GM18505 (cell line): ENCODE measurements at regions not wholly inside any gene's neighbourhood (a gene's known extent, or its start where the extent isn't known, plus 50 kb on each side); places are given as distances from the start of the nearest gene placed in this dataset.
"Not testable (repeated sequence)": the region's sequence is repeated elsewhere in the genome, so short reads cannot be mapped to it uniquely, and the experiment has no call there.

ENCODE experiments used
- ATAC-seq: cut with Tn5 transposase; IDR thresholded peaks from one replicate; pipeline ENCODE4 v1.9.1; 2021; ENCODE audit not compliant: unreplicated experiment
- POLR2A ChIP-seq: IDR thresholded peaks from 4 replicates; pipeline ENCODE4 v1.6.1; 2011; ENCODE audit warnings: borderline replicate concordance; ENCODE audit not compliant: insufficient read depth, insufficient read length; ENCODE audit errors: extremely low read depth

DNA sequence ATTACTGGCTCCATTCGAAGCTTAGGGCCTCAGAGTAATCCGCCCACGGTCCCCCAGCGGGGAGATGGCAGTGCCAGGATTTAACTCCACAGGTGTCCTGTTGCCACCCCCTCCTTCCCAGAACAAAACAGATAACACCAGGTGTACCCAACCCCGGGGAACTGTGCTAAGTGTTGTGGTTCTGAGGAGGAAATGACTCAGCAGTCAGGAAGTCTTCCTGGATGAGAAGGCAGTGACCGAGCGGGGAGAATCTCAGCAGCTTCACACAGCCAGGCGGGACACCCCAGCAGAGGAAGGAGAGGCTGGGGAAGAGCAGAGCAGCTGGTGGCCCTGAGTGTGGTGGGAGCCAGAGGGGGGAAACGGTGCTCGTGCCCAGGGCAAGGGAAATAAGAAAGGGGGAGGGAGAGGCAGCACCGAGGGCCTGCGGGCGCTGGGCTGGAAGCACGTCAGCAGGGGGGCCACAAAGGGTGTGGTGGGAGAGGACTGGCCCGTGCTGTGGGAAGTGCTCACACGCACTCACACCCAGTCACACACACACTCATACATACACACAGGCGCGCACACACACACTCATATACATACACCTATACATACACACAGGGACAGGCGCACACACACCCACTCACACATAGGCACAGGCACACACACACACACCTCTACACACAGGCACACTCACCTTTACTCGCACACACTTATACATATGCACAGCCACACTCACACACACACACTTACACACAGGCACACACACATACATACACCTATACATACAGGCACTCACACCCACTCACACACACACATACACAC lies 59.8 kb upstream of the CHST15 start:
- no peak for ATAC-seq
- no peak for TF ChIP-seq POLR2A

DNA sequence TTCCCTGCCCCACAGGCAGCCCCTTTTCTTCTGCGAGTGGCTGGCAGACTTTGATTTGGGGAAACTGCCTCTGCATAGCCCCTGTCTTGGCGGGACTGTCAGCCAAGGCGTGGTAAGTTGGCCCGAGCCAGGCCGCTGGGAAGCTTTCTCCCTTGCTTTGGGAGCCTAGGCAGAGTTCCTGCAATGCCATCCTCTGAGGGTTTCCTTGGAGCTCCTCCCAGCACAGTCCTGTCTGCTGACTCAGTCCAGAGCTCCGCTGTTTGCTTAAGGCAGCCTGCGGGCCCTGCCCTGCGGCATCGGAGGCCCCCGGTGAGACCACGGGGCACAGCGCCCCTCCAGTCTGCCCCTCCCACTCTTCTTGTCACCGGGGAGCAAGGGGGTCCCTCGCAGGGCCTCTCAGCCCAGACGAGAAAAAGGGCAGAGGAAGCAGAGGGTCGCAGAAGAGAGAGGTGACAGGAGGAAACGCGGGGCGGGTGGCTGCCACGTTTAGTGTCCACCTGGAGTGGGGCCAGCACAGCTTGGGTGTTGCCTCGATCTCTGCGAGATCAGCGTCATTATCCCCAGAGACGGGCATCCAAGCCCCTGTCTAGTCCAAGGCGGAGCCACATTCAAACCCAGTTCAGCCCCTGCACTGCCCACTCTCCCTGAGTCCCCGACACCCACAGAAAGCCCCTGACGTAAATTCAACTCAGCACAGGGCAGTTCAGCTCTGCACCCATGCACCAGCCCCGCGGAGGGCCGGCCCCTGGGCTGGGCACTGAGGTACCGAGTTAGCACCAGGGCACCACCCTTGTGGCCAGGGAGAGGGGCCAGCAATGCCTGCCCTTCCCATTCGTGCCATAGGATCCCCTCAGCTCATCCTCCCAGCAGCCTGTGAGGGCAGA lies 59.0 kb upstream of the CHST15 start:
- no peak for TF ChIP-seq POLR2A
- ATAC-seq, result no peak

DNA sequence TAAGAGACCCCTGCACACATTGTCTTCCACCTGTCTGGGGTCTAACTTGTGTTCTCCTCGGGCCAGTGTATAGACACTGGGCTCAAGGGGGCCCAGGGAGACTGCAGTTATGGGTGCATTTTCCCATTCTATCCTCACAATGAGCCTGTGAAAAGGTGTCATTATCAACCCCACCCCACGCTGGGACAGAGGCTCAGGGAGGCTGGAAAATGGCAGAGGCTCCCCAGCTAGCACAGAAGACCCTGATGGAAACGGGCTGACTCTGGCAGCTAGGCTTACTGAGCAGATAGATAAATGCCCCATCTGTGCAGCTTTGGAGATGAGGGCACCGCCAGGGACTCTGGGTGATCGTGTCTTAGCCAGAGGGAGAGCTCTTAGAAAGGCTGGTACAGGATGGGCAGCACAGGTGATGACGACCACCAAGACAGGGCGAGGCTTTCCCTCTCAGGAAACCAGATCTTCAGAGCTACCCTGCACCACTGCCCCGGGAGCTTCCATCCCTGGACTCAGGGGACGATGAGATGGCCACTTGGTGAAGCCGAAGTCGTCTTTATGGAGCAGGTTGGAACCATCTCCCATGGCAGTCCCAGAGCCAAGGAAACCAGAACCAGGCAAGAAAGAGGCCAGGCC lies 58.2 kb upstream of the CHST15 start:
- no peak for TF ChIP-seq POLR2A
- ATAC-seq, result no peak

DNA sequence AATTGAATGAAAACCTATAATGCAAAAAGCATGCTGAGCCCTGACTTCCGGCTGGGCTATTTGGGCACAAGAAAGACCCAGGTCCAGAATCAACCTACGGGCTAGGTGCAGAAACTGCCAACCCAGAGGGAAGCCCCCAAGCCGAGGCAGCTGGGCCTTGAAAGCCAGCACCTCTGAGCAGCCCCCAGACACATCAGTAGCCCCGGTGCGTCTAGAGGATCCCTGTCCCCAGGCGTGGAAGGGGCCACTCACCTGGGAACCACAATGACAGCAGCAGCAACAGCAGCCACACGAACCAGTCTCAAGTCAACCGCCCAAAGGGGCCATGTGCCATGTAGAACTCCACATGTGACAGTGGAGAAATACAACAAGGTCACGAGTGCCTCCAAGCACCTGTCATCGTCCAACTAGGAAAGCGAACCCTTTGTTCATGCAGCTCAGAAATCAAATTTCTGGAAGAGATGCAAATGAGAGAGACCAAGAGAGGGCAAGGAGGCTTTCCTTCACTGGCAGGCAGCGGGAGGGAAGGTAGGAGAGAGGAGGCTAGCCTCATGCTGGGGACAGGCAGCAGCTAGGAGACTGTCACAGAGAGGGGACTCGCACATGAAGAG lies 57.5 kb upstream of the CHST15 start:
- no peak for TF ChIP-seq POLR2A
- no peak for ATAC-seq

DNA sequence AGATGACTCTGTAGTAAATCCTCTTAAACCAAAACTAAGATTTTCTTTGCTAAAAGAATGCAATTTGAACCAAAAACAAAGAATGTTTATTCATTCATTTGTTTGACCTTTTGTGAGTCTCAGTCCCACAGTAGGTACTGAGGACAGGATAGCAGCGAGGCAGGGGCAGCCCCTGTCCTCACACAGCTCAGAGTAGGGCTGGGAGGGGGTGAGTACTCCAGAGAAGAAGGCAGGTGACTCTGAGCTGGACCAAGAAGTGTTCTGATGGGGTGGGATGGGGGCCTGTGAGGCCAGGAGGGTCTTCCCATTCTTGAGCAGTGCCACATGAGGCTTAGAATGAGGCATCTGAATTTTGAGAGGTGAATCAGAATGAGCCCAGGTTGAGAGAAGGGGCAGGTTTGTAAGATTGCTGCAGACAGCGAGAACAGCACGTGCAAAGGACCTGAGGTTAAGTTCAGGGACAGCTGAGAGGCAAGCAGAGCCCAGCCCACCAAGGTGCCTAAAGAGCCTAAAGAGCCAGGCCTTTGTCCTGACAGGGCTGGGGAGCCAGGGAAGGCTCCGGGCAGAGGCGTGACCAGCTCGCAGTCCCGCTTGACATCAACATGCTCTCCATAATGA lies 56.9 kb upstream of the CHST15 start:
- no peak for ATAC-seq
- no peak for TF ChIP-seq POLR2A

DNA sequence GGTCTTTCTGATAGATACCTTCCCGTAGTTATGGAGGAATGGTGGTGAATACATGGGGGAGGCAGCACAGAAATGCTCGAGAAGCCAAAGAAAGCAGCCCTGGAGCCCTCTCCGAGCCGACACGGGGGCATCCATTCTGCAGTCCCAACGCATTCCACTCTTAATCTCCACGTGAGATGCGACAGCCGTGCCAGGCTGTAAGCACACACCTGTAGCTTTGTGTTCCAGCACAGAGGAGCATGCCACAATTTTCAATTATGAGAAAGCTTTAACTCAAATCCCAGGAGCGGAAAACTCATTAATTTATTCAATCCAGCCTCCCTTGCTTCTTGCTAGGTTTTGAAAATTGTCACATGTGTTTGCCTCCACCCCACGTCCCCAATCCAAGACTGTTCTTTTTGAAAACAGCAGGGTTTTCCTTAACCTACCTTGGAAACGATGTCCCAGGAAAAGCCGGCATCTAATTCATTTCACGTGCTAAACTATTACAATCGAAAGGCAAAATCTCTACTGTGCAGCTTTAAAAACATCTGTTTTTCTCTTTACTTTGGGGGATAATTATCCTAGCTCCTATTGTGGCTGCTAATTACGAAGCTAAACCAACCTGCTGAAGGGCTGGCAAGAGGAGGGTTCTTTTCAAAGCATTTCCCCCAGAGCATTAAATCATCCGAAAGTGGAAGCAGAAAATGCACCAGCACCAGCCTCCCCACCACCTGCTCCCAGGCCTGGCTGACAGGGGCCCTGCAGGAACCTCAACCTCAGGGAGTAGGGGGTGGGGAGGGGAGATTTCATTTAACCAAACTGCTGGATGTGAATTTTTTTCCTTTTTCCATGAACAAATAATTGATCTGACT lies 56.0 kb upstream of the CHST15 start:
- no peak for TF ChIP-seq POLR2A
- ATAC-seq, result no peak

DNA sequence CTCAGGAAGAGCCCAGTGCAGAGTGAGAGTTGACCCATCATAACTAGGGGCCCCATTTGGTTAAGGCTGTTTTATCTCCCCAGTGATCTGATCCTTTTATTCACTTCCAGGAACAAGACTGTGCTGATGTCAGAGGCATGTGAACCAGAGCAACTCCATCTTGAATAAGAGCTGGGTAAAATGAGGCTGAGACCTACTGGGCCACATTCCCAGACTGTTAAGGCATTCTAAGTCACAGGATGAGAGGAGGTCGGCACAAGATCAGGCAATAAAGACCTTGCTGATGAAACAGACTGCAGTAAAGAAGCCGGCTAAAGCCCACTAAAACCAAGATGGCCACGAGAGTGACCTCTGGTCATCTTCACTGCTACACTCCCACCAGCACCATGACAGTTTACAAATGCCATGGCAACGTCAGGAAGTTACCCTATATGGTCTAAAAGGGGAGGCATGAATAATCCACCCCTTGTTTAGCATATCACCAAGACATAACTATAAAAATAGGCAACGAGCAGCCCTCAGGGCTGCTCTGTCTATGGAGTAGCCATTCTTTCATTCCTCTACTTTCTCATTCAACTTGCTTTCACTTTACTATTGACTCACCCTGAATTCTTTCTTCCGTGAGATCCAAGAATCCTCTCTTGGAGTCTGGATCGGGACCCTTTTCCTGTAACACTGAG lies 55.3 kb upstream of the CHST15 start:
- not testable (repeated sequence) for ATAC-seq

DNA sequence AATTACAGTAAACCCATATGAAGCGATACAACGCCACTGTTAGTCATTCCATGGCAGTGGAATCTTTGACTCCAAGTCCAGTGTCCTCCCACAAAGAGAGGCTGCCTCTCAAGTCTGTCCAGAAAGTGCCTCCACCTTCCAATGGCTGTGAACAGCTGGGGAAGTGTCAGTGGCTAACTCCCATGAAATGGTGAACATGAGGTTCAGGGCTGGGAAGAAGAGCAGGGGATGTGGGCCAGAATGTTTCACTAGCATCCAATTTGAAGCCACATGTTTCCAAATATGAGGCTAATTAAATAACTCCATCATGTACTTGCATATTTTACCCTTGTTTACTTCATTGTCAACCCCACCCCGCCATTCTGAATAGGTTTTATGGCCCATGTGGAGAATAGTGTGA lies 53.1 kb upstream of the CHST15 start:
- no peak for TF ChIP-seq POLR2A
- ATAC-seq, result no peak

DNA sequence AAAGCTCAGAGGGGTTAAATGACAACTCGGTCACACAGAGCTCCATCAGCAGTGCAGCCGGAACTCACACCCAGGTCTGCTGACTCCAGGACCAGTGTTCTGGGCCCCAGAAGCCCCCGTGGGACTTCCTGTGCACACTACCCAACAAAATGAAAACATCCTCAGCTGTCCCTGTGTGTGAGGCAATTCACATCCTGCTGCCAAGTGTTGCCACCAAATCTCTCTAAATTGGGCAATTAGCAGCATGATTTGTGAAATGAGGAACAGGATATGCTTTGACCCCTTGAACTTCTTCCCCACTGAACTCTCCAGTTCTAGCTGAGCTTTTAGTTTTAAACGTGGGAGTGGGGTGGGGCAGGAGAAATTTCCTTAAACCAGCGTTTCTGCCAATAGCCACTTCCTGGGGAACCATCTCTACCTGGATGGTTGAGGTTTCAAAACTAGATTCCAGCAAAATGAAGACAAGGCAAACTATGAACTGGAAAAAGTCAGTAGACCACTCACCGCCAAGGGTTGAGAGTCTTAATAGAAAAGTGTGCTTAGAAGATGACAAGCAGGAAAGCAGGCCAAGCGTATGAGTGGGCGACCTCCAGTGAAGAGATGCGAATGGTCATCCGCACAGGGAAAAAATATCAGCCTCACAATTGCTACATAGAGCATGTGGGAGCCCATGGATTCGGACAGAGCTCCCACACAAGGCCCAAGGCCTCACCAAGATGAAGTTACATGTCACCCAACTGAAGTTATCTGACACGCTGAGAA lies 51.9 kb upstream of the CHST15 start:
- ATAC-seq, result no peak
- no peak for TF ChIP-seq POLR2A

DNA sequence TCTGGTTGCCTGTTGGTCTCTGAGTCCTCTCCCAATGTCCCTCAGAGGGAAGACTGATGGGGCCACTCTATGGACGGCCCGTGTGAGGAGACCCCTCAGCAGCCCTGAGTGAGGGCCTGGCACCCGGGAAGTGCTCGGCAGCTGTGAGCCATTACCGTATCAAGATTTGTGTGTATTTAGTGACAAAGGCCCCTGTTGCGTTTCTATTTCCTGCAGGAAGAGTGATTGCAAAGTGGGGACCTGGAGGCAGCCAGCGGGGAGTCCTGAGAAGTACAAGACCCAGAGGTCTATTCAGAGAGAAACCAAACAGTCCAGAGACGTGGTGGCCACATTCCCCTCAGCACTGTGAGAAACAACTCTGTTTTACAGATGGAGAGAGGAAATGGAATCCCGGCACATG lies 51.1 kb upstream of the CHST15 start:
- no peak for ATAC-seq
- no peak for TF ChIP-seq POLR2A

DNA sequence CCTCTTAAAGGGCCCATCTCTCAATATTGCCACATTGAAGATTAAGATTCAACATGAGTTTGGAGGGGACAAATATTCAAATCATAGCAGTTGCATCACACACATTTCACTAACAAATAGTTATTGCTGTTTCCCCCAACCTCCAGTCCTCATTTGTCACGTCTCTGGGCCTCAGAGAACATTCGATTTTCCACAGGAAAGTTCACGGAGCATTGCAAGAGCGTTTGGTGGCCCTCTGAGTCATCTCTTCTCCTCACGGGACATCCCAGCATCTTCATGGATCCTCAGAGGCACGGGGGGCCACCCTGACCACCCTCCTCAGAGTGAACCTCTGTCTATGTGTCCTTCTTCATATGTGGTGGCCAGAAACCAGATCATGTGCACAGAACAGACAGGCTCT lies 50.3 kb upstream of the CHST15 start:
- no peak for ATAC-seq
- no peak for TF ChIP-seq POLR2A
